Heart right ventricle (tissue), 16 donors: ENCODE measurements at regions not wholly inside any gene's neighbourhood (a gene's known extent, or its start where the extent isn't known, plus 50 kb on each side); places are given as distances from the start of the nearest gene placed in this dataset.

Experiments used
- ATAC-seq, 8 donors: fragments of 200-7000 bp; cut with Tn5 transposase; one replicate each; pipeline ENCODE4 v1.9.1; 2020; ENCODE audit warnings: mild to moderate bottlenecking in 8 of 8, moderate library complexity in 8 of 8, moderate number of reproducible peaks in 1 of 8
- DNase-seq, 2 donors: peaks; one replicate each; pipeline ENCODE4 v3.0.0-alpha.2; 2020
- H3K27ac ChIP-seq, 10 donors: fragments of 200-600 bp; sonication (generic) in 2 of 10; one replicate each; pipeline versions ENCODE4 v1.5.0 to v1.8.0; 2020 to 2022; ENCODE audit warnings: mild to moderate bottlenecking in 3 of 10
- H3K27me3 ChIP-seq, 7 donors: fragments of 200-600 bp; one replicate each; pipeline ENCODE4 v1.8.0; 2021 to 2022; ENCODE audit warnings: mild to moderate bottlenecking in 2 of 7
- H3K36me3 ChIP-seq, 9 donors: fragments of 200-600 bp; sonication (generic) in 1 of 9; one replicate each; pipeline versions ENCODE4 v1.5.0 to v1.8.0; 2020 to 2022; ENCODE audit warnings: mild to moderate bottlenecking in 2 of 9
- H3K4me1 ChIP-seq, 9 donors: fragments of 200-600 bp; sonication (generic) in 1 of 9; one replicate each; pipeline versions ENCODE4 v1.5.0 to v1.8.0; 2020 to 2022; ENCODE audit warnings: mild to moderate bottlenecking in 4 of 9
- H3K4me3 ChIP-seq, 10 donors: fragments of 200-600 bp; sonication (generic) in 2 of 10; one replicate each; pipeline versions ENCODE4 v1.5.0 to v1.8.0; 2020 to 2022; ENCODE audit warnings: mild to moderate bottlenecking in 7 of 10, moderate library complexity in 2 of 10
- H3K9me3 ChIP-seq, 11 donors: fragments of 200-600 bp in 10 of 11; sonication (generic) in 2 of 11; one replicate each; pipeline versions ENCODE4 v1.5.0 to v1.8.0; 2013 to 2022; ENCODE audit warnings: mild to moderate bottlenecking in 2 of 11, control low read depth in 1 of 11, moderate library complexity in 1 of 11
- CTCF ChIP-seq, 9 donors: fragments of 200-600 bp; sonication (generic) in 2 of 9; IDR thresholded peaks; one replicate each; pipeline versions ENCODE4 v1.5.0 to v1.8.0; 2021 to 2022; ENCODE audit warnings: antibody characterized with exemption in 9 of 9, mild to moderate bottlenecking in 5 of 9, moderate library complexity in 1 of 9
- WGBS, 2 donors: extraction: QIAGEN DNeasy Blood & Tissue Kit; methylation state at CpG; one replicate each; pipeline ENCODE4 v1.1.7; 2013; ENCODE audit warnings: inconsistent platforms in 1 of 2; 5-methylcytosine and 5-hydroxymethylcytosine counted together
- intact Hi-C, 10 donors: fragments of 100-400 bp; cut with DNase I; formaldehyde crosslinking; loops; one replicate each; pipeline versions ENCODE4 v1.11.1 to v1.14.2; 2022
- donor health status: Arrhythmogenic right ventricular cardiomyopathy.
- donor health status: ischemic (EF 13 %, LVEDD 7.1; RV severe dilation, severe dysfunction).
- donor health status: healthy with polysubstance abuse.
- donor health status: DM: no; HTN: yes; CAD: no.
- donor health status: DM: no; HTN: no; CAD: no.
- donor health status: ischemic (EF 25% LVEDD 6.9; RV normal size, moderate dysfunction).
- donor health status: ischemic (EF 25% LVEDD 5.7; RV mildly dilated, moderate dysfunction).
- donor health status: healthy.
- donor health status: DM: yes; HTN: yes; CAD: no.
- donor health status: Ischemic cardiomyopathy.
- donor health status: ischemic (EF 35%, LVEDD 5.7; RV mildly dilated, moderate dysfunction).
- donor health status: nonischemic (EF 11% LVEDD 7.7; RV severe dilation, severe dysfunction).
- donor health status: DM: yes; HTN: yes; CAD: no.
- donor health status: PGD.
- donor health status: ischemic (EF 29% LVEDD 5.4; RV normal size, mild dysfunction).
- donor health status: nonischemic (EF 23%, LVEDD 6.1; RV moderate dilation, normal function).

GRCh38 chr2:145043399-145043834, 523.5 kb upstream of the ZEB2 start:
- peaks cover 0 to 3% (median 0%) of the 10 kb centered on the region in 9 donors for H3K4me1 ChIP-seq
- H3K36me3 ChIP-seq: no peaks in the 10 kb centered on the region
- intact Hi-C loops: no loop called here
- no peaks in the 10 kb centered on the region for H3K27me3 ChIP-seq
- H3K27ac ChIP-seq: no peak overlapping the region
- peak in 1 of 9 donors; percentile 11 for TF ChIP-seq CTCF (IDR thresholded peaks at IDR 0.05)
- H3K9me3 ChIP-seq: no peaks in the 10 kb centered on the region
- ATAC-seq (no peak), DNase-seq (no peak)
- H3K4me3 ChIP-seq: no peak overlapping the region
- WGBS, 2 donors: 60 to 72% methylated on average over 6 of the region's 6 CpGs

GRCh38 chr2:145041706-145042105, 521.8 kb upstream of the ZEB2 start:
- Histone ChIP-seq H3K36me3 (no peaks in the 10 kb centered on the region), H3K27me3 (no peaks in the 10 kb centered on the region), H3K27ac (no peak overlapping the region), H3K4me3 (no peak overlapping the region), H3K9me3 (no peaks in the 10 kb centered on the region), H3K4me1 (peaks cover 0 to 11% (median 0%) of the 10 kb centered on the region in 9 donors)
- ATAC-seq (no peak), DNase-seq (no peak)
- intact Hi-C loops: no loop called here
- TF ChIP-seq CTCF (IDR thresholded peaks at IDR 0.05): no peak

- 68 to 94% methylated on average over 1 of the region's 1 CpG for WGBS, 2 donors
Measured at GRCh38 chr2:145040433-145040832, 520.5 kb upstream of the ZEB2 start.

GRCh38 chr2:145038041-145038525, 518.2 kb upstream of the ZEB2 start:
- TF ChIP-seq CTCF (IDR thresholded peaks at IDR 0.05): no peak
- ATAC-seq (peak in 4 of 8 donors; percentile 24 to 62 (median 44)), DNase-seq (no peak)
- Histone ChIP-seq H3K4me3 (no peak overlapping the region), H3K27me3 (no peaks in the 10 kb centered on the region), H3K4me1 (peaks cover 0 to 11% (median 0%) of the 10 kb centered on the region in 9 donors), H3K9me3 (no peaks in the 10 kb centered on the region), H3K36me3 (no peaks in the 10 kb centered on the region), H3K27ac (peak overlapping the region in 3 of 10 donors; percentile 11 to 49 (median 28))
- WGBS, 2 donors: 62 to 65% methylated on average over 6 of the region's 6 CpGs
- intact Hi-C loops: no loop called here

More at GRCh38 chr2:145040433-145040832, 520.5 kb upstream of the ZEB2 start:
- H3K27me3 ChIP-seq: no peaks in the 10 kb centered on the region
- no peaks in the 10 kb centered on the region for H3K9me3 ChIP-seq
- H3K4me1 ChIP-seq: peaks cover 0 to 11% (median 0%) of the 10 kb centered on the region in 9 donors
- ATAC-seq: no peak
- TF ChIP-seq CTCF (IDR thresholded peaks at IDR 0.05): no peak
- intact Hi-C loops: no loop called here
- no peak overlapping the region for H3K4me3 ChIP-seq
- no peaks in the 10 kb centered on the region for H3K36me3 ChIP-seq
- H3K27ac ChIP-seq: no peak overlapping the region
- no peak for DNase-seq
